ENCODE measurements at regions not wholly inside any gene's neighbourhood (a gene's known extent, or its start where the extent isn't known, plus 50 kb on each side); places are given as distances from the start of the nearest gene placed in this dataset.
A peak's percentile ranks its signal among the peaks of the same experiment; 100 is the strongest.

DNA sequence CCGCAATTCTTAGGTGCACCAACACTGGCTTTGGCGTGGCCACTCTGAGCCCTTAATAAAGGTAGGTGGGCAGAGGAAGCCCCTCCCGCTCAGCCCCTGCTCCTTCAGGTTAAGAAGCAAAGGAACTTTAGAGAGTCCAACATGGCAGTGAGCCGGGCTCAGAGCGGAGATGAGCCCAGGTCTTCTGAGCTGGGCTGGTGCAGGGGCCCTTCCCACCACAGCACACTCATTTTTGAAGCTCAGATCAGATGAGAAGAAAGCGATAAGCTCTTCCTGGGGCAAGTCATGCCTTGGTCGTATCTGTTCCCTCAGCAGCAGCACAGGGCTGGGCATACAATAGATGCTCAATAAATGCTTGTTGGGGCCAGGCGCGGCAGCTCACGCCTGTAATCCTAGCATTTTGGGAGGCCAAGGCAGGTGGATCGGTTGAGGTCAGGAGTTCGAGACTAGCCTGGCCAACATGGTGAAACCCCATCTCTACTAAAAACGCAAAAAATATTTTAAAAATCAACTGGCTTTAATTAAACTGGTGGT, 51.1 kb upstream of the TARDBP start:
- Mint-ChIP-seq H3K9me3 (no peaks in the 10 kb centered on the region), H3K4me3 (no peak overlapping the region), H3K36me3 (ENCODE audit: low read depth) (no peaks in the 10 kb centered on the region), H3K4me1 (peaks cover 11% of the 10 kb centered on the region), H3K27ac (ENCODE audit: unreplicated experiment) (no peak overlapping the region), H3K27me3 (ENCODE audit: low read depth) (peaks cover 3% of the 10 kb centered on the region)
- DNase-seq (ENCODE audit: low read depth, low spot score): no peak
- TF ChIP-seq, protein P1, sequence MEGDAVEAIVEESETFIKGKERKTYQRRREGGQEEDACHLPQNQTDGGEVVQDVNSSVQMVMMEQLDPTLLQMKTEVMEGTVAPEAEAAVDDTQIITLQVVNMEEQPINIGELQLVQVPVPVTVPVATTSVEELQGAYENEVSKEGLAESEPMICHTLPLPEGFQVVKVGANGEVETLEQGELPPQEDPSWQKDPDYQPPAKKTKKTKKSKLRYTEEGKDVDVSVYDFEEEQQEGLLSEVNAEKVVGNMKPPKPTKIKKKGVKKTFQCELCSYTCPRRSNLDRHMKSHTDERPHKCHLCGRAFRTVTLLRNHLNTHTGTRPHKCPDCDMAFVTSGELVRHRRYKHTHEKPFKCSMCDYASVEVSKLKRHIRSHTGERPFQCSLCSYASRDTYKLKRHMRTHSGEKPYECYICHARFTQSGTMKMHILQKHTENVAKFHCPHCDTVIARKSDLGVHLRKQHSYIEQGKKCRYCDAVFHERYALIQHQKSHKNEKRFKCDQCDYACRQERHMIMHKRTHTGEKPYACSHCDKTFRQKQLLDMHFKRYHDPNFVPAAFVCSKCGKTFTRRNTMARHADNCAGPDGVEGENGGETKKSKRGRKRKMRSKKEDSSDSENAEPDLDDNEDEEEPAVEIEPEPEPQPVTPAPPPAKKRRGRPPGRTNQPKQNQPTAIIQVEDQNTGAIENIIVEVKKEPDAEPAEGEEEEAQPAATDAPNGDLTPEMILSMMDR (conservative IDR thresholded peaks at IDR 0.05): peak; percentile 1

GRCh38 chr1:10962483-10962882, 50.0 kb upstream of the TARDBP start:
- Mint-ChIP-seq H3K27me3 (ENCODE audit: low read depth) (peaks cover 3% of the 10 kb centered on the region), H3K4me1 (peaks cover 15% of the 10 kb centered on the region), H3K27ac (ENCODE audit: unreplicated experiment) (no peak overlapping the region), H3K36me3 (ENCODE audit: low read depth) (no peaks in the 10 kb centered on the region), H3K9me3 (no peaks in the 10 kb centered on the region), H3K4me3 (no peak overlapping the region)
- DNase-seq (ENCODE audit: low read depth, low spot score): no peak
- TF ChIP-seq, protein P1 (conservative IDR thresholded peaks at IDR 0.05): no peak

Data from neural crest cell (in vitro differentiated cells).